Left lung (tissue), 4 donors: ENCODE measurements at regions not wholly inside any gene's neighbourhood (a gene's known extent, or its start where the extent isn't known, plus 50 kb on each side); places are given as distances from the start of the nearest gene placed in this dataset.

ENCODE experiments used
- ATAC-seq: fragments of 200-7000 bp; cut with Tn5 transposase; one replicate; pipeline ENCODE4 v1.9.1; 2020; ENCODE audit warnings: moderate library complexity
- DNase-seq, 4 donors: peaks; one replicate each; pipeline ENCODE4 v3.0.0-alpha.2; 2013 to 2020
- H3K27ac ChIP-seq, 2 donors: fragments of 200-600 bp; sonication (generic) in 1 of 2; one replicate each; pipeline versions ENCODE4 v1.5.0 to v1.8.0; 2020 to 2021
- H3K27me3 ChIP-seq, 2 donors: fragments of 200-600 bp; sonication (generic) in 1 of 2; one replicate each; pipeline versions ENCODE4 v1.5.0 to v1.8.0; 2020 to 2021
- H3K36me3 ChIP-seq, 2 donors: fragments of 200-600 bp; sonication (generic) in 1 of 2; one replicate each; pipeline versions ENCODE4 v1.5.0 to v1.8.0; 2020 to 2021
- H3K4me1 ChIP-seq, 2 donors: fragments of 200-600 bp; one replicate each; pipeline ENCODE4 v1.8.0; 2021
- H3K4me3 ChIP-seq, 2 donors: fragments of 200-600 bp; sonication (generic) in 1 of 2; one replicate each; pipeline versions ENCODE4 v1.5.0 to v1.8.0; 2020 to 2021; ENCODE audit warnings: mild to moderate bottlenecking in 1 of 2
- H3K9me3 ChIP-seq, 2 donors: fragments of 200-600 bp; sonication (generic) in 1 of 2; one replicate each; pipeline versions ENCODE4 v1.5.0 to v1.8.0; 2020 to 2021
- CTCF ChIP-seq, 2 donors: fragments of 200-600 bp; sonication (generic) in 1 of 2; IDR thresholded peaks; one replicate each; pipeline versions ENCODE4 v1.5.0 to v1.8.0; 2021; ENCODE audit warnings: antibody characterized with exemption in 2 of 2
- intact Hi-C, 2 donors: fragments of 100-400 bp; cut with DNase I; formaldehyde crosslinking; loops; one replicate each; pipeline versions ENCODE4 v1.11.2 to v1.14.2; 2022
- donor health status: DM: no; HTN: yes; CAD: no.
- donor health status: DM: no; HTN: no; CAD: no.

GRCh38 chr13:67950603-67951002, 720.5 kb upstream of the PCDH9 start:
- DNase-seq (no peak), ATAC-seq (no peak)
- Histone ChIP-seq H3K4me3 (no peak overlapping the region), H3K9me3 (peaks cover 0 to 7% of the 10 kb centered on the region in 2 donors), H3K4me1 (no peaks in the 10 kb centered on the region), H3K27me3 (no peaks in the 10 kb centered on the region), H3K36me3 (no peaks in the 10 kb centered on the region), H3K27ac (no peak overlapping the region)
- intact Hi-C loops: no loop called here
- no peak for TF ChIP-seq CTCF (IDR thresholded peaks at IDR 0.05)

GRCh38 chr13:67946131-67946530, 716.0 kb upstream of the PCDH9 start:
- Histone ChIP-seq H3K4me3 (no peak overlapping the region), H3K27ac (no peak overlapping the region), H3K36me3 (no peaks in the 10 kb centered on the region), H3K9me3 (no peaks in the 10 kb centered on the region), H3K27me3 (no peaks in the 10 kb centered on the region), H3K4me1 (no peaks in the 10 kb centered on the region)
- intact Hi-C loops: no loop called here
- ATAC-seq: no peak
- TF ChIP-seq CTCF (IDR thresholded peaks at IDR 0.05): no peak
- no peak for DNase-seq

DNA sequence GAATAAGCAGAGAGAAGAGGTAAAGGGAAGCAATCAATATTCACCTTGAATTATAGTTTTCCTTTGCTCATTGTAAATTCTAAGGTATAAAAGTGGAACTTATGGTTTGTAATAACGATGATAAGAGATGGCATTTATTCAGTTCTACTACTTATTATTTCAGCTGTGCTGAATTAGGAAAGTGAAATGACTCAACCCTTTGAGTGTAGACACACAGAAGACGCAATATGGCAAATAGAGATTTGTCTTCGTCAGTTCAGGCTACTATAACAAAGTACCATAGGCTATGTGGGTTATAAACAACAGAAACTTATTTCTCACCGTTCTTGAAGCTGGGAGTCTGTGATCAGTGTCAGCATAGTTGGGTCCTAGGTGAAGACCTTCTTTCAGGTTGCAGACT, 713.0 kb upstream of the PCDH9 start:
- Histone ChIP-seq H3K27me3 (no peaks in the 10 kb centered on the region), H3K36me3 (no peaks in the 10 kb centered on the region), H3K4me1 (no peaks in the 10 kb centered on the region), H3K9me3 (peaks cover 0 to under 1% of the 10 kb centered on the region in 2 donors), H3K4me3 (no peak overlapping the region), H3K27ac (no peak overlapping the region)
- DNase-seq: no peak
- intact Hi-C loops: no loop called here
- no peak for TF ChIP-seq CTCF (IDR thresholded peaks at IDR 0.05)
- no peak for ATAC-seq

DNA sequence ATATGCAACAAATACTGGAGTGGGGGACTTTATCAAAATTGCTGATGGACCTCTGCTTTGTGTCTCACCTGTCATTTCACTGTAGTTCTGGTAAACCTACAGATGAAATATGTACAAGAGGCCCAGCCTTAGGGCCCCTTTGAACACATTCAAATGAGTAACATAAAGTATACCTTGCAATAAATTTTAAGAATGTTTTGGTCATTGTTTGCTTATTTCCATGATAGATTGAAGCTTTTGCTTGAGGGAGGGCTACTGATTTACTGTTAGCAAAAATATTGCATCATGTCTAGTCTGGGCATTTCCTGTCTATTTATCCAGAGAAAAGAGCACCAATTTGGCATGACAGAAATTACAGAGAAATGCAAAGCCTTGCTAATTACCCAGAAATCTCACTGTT, 705.5 kb upstream of the PCDH9 start:
- no peak for ATAC-seq
- Histone ChIP-seq H3K36me3 (no peaks in the 10 kb centered on the region), H3K27me3 (no peaks in the 10 kb centered on the region), H3K4me3 (no peak overlapping the region), H3K27ac (no peak overlapping the region), H3K9me3 (peaks cover 0 to 4% of the 10 kb centered on the region in 2 donors), H3K4me1 (no peaks in the 10 kb centered on the region)
- TF ChIP-seq CTCF (IDR thresholded peaks at IDR 0.05): no peak
- DNase-seq: no peak
- intact Hi-C loops: no loop called here

DNA sequence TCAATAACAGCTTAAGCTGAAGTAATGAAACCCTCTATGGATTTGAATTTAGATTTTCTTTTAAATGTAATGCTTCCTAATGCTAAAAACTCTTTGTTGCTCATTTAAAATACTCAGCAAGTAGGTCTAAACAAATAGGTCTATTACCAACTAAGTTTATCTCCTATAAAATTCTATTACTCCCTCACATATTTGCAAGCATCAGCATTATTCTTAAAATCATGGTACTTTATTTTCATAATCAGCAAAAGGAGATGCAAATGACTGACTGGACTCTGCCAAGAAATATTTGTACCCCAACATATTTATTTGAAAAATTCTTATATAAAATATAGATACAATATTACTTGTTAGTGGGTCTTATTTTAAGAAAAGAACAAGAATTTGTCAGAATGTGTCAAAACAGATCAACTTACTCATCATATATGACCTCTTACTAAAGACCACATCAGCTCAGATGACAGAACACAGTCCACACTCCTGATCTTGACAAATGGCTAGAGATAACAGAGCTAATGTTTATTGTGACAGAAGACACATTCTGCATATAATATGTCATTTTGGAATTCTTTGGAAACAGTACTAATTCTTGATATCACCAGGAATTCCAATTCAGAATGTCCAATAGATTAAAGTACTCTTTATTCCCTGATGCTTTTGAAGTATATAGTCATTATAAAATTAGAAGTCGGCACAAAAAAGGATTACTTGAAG, 704.6 kb upstream of the PCDH9 start:
- no peak overlapping the region for H3K27ac ChIP-seq
- H3K9me3 ChIP-seq: peaks cover 0 to 4% of the 10 kb centered on the region in 2 donors
- H3K36me3 ChIP-seq: no peaks in the 10 kb centered on the region
- TF ChIP-seq CTCF (IDR thresholded peaks at IDR 0.05): no peak
- no peak for ATAC-seq
- DNase-seq: no peak
- intact Hi-C loops: no loop called here
- no peaks in the 10 kb centered on the region for H3K4me1 ChIP-seq
- H3K27me3 ChIP-seq: no peaks in the 10 kb centered on the region
- no peak overlapping the region for H3K4me3 ChIP-seq
